PC-3 (cell line): ENCODE measurements at regions not wholly inside any gene's neighbourhood (a gene's known extent, or its start where the extent isn't known, plus 50 kb on each side); places are given as distances from the start of the nearest gene placed in this dataset.
"Not testable (repeated sequence)": the region's sequence is repeated elsewhere in the genome, so short reads cannot be mapped to it uniquely, and the experiment has no call there.

ENCODE experiments used
- ATAC-seq: fragments of 200-7000 bp; cut with Tn5 transposase; 2 replicates; pipeline ENCODE4 v1.9.1; 2020; ENCODE audit warnings: mild to moderate bottlenecking, moderate library complexity
- BruUV-seq: library from RNA; stranded (reverse); fragments of 400-500 nt; replicated peaks from 2 replicates; lab custom pipeline; 2021; lab: Mats Ljungman, UMichigan
- CTCF ChIA-PET: fragments of 300-600 bp; sonication (Branson Sonifier 250); formaldehyde crosslinking; loops from one replicate; lab custom pipeline; 2022; ENCODE audit warnings: antibody characterized with exemption; lab: Charles Lee
- POLR2A ChIA-PET: fragments of 300-600 bp; sonication (Branson Sonifier 250); formaldehyde crosslinking; loops from one replicate; lab custom pipeline; 2022; ENCODE audit warnings: antibody characterized with exemption; ENCODE audit not compliant: unreplicated experiment; lab: Charles Lee
- DNase-seq: peaks from one replicate; pipeline ENCODE4 v3.0.0-alpha.2; 2015
- H2AFZ ChIP-seq: fragments of 300-600 bp; sonication (generic); 2 replicates; pipeline ENCODE4 v1.6.0; 2016; ENCODE audit warnings: antibody characterized with exemption, low read length
- H3F3A ChIP-seq: fragments of 300-600 bp; sonication (generic); one replicate; pipeline ENCODE4 v1.6.0; 2017; ENCODE audit warnings: antibody characterized with exemption, low read length, control low read depth, mild to moderate bottlenecking; ENCODE audit not compliant: unreplicated experiment
- H3K27ac ChIP-seq: fragments of 300-600 bp; sonication (generic); 2 replicates; pipeline ENCODE4 v1.5.1; 2016; ENCODE audit warnings: mild to moderate bottlenecking, low read length
- H3K27me3 ChIP-seq: fragments of 300-600 bp; sonication (generic); 2 replicates; pipeline ENCODE4 v1.6.1; 2016; ENCODE audit warnings: low read length, mixed read lengths
- H3K36me3 ChIP-seq: fragments of 300-600 bp; sonication (generic); 2 replicates; pipeline ENCODE4 v1.6.1; 2016; ENCODE audit warnings: low read depth, mixed run types, low read length, mixed read lengths
- H3K4me1 ChIP-seq: fragments of 300-600 bp; sonication (generic); 2 replicates; pipeline ENCODE4 v1.5.1; 2016; ENCODE audit warnings: low read length; ENCODE audit not compliant: insufficient read depth
- H3K4me2 ChIP-seq: fragments of 300-600 bp; sonication (generic); 2 replicates; pipeline ENCODE4 v1.6.0; 2016; ENCODE audit warnings: low read length
- H3K4me3 ChIP-seq: fragments of 300-600 bp; sonication (generic); 2 replicates; pipeline ENCODE4 v1.5.1; 2016; ENCODE audit warnings: mild to moderate bottlenecking, low read length, mixed read lengths
- H3K79me2 ChIP-seq: fragments of 300-600 bp; sonication (generic); 2 replicates; pipeline ENCODE4 v1.6.1; 2017; ENCODE audit warnings: low read length, mixed read lengths
- H3K9ac ChIP-seq: fragments of 300-600 bp; sonication (generic); 2 replicates; pipeline ENCODE4 v1.6.0; 2016; ENCODE audit warnings: mild to moderate bottlenecking, low read length
- H3K9me2 ChIP-seq: fragments of 300-600 bp; sonication (generic); replicated peaks from 2 replicates; pipeline ENCODE4 v1.6.1; 2016; ENCODE audit warnings: mixed run types, low read length, mixed read lengths
- H3K9me3 ChIP-seq: fragments of 300-600 bp; sonication (generic); 2 replicates; pipeline ENCODE4 v1.6.1; 2016; ENCODE audit warnings: low read length, mixed read lengths
- H4K20me1 ChIP-seq: fragments of 300-600 bp; sonication (generic); 2 replicates; pipeline ENCODE4 v1.6.1; 2016; ENCODE audit warnings: low read length, mixed read lengths
- EZH2 ChIP-seq: fragments of 300-600 bp; sonication (generic); IDR thresholded peaks from one replicate; pipeline ENCODE4 v1.6.1; 2017; ENCODE audit warnings: antibody characterized with exemption, mild to moderate bottlenecking, low read length; ENCODE audit not compliant: unreplicated experiment
- EZH2phosphoT487 ChIP-seq: fragments of 300-600 bp; sonication (generic); IDR thresholded peaks from 2 replicates; pipeline ENCODE4 v1.6.1; 2018; ENCODE audit warnings: mild to moderate bottlenecking, antibody characterized with exemption, low read length, borderline replicate concordance
- intact Hi-C: fragments of 100-400 bp; cut with micrococcal nuclease; formaldehyde crosslinking; loops from 2 replicates; pipeline ENCODE4 v1.9.0; 2023
- TF ChIP-seq, protein P1 (sequence below): fragments of 300-600 bp; sonication (generic); conservative IDR thresholded peaks from 2 replicates; pipeline ENCODE4 v1.5.1; 2017; ENCODE audit warnings: antibody characterized with exemption, low read depth, mild to moderate bottlenecking, low read length

DNA sequence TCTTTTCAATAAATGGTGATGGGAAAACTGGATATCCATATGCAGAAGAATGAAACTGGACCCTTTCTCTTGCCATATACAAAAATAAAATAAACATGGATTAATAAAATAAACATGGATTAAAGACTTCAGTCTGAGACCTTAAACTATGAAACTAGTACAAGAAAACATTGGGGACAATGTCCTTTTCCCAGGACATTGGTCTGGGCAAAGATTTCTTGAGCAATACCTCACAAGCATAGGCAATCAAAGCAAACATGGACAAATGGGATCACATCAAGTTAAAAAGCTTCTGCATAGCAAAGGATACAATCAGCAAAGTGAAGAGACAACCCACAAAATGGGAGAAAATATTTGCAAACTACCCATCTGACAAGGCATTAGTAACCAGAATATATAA, 108.5 kb downstream of the SOX3 start:
- H3K9me2 ChIP-seq, H3K4me3 ChIP-seq, H3K4me1 ChIP-seq, H3K27me3 ChIP-seq, intact Hi-C loops, H3F3A ChIP-seq, H3K9me3 ChIP-seq, H3K79me2 ChIP-seq, ATAC-seq, H2AFZ ChIP-seq, H3K9ac ChIP-seq, DNase-seq, H3K27ac ChIP-seq, H4K20me1 ChIP-seq, H3K4me2 ChIP-seq, CTCF ChIA-PET, H3K36me3 ChIP-seq, BruUV-seq, POLR2A ChIA-PET: not testable (repeated sequence)

DNA sequence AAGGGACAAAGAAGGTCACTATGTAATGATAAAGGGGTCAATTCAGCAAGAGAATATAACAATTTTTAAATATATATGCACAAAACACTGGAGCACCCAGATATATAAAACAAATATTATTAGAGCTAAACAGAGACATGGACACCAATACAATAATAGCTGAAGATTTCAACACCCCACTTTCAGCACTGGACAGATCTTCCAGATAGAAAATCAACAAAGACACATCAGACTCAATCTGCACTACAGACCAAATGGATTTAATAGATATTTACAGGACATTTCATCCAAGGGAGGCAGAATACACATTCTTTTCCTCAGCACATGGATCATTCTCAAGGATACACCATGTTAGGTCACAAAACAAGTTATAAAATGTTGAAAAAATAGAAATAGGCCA, 111.4 kb downstream of the SOX3 start:
- H3K36me3 ChIP-seq, result no peaks in the 10 kb centered on the region
- H3K4me2 ChIP-seq, result no peak overlapping the region
- intact Hi-C loops, result no loop called here
- no TSS peak for BruUV-seq
- no peak overlapping the region for H3K9ac ChIP-seq
- no peaks in the 10 kb centered on the region for H3K79me2 ChIP-seq
- no peak overlapping the region for H3K4me3 ChIP-seq
- H2AFZ ChIP-seq, result no peak overlapping the region
- H3K9me3 ChIP-seq, result no peaks in the 10 kb centered on the region
- H4K20me1 ChIP-seq, result no peaks in the 10 kb centered on the region
- no peaks in the 10 kb centered on the region for H3F3A ChIP-seq
- ATAC-seq, result no peak
- ChIA-PET POLR2A (no interaction called here), CTCF (no interaction called here)
- H3K27ac ChIP-seq, result no peak overlapping the region
- no peak for DNase-seq
- no peaks in the 10 kb centered on the region for H3K9me2 ChIP-seq
- H3K27me3 ChIP-seq, result no peaks in the 10 kb centered on the region
- H3K4me1 ChIP-seq, result no peaks in the 10 kb centered on the region
- TF ChIP-seq EZH2 (no peak), EZH2phosphoT487 (no peak)
- TF ChIP-seq, protein P1, sequence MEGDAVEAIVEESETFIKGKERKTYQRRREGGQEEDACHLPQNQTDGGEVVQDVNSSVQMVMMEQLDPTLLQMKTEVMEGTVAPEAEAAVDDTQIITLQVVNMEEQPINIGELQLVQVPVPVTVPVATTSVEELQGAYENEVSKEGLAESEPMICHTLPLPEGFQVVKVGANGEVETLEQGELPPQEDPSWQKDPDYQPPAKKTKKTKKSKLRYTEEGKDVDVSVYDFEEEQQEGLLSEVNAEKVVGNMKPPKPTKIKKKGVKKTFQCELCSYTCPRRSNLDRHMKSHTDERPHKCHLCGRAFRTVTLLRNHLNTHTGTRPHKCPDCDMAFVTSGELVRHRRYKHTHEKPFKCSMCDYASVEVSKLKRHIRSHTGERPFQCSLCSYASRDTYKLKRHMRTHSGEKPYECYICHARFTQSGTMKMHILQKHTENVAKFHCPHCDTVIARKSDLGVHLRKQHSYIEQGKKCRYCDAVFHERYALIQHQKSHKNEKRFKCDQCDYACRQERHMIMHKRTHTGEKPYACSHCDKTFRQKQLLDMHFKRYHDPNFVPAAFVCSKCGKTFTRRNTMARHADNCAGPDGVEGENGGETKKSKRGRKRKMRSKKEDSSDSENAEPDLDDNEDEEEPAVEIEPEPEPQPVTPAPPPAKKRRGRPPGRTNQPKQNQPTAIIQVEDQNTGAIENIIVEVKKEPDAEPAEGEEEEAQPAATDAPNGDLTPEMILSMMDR, result no peak

DNA sequence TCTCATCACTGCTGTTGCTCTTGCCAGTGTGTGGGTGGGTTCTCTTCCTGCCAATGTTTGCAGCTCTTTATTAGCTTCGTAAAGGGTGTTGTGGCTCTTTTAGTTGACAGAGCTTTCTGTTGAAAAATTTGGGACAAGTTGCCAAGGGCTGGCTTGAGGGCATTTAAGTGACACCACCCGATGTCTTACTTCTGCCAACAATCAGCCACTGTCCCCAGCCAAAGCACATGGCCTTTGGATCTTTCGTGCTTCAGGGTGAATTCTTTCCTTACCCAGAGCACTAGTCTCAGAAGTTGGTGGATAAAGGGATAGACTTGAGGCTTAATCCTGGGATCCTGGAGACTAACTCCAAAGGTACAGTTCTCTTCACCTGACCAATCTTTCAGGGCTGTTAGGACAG, 113.6 kb downstream of the SOX3 start:
- BruUV-seq, result no TSS peak
- Histone ChIP-seq H3K27me3 (no peaks in the 10 kb centered on the region), H3K4me1 (no peaks in the 10 kb centered on the region), H4K20me1 (no peaks in the 10 kb centered on the region), H3F3A (no peaks in the 10 kb centered on the region), H3K79me2 (no peaks in the 10 kb centered on the region), H3K27ac (no peak overlapping the region), H3K9ac (no peak overlapping the region), H3K36me3 (no peaks in the 10 kb centered on the region), H3K9me2 (no peaks in the 10 kb centered on the region), H2AFZ (no peak overlapping the region), H3K9me3 (no peaks in the 10 kb centered on the region), H3K4me3 (no peak overlapping the region), H3K4me2 (no peak overlapping the region)
- ATAC-seq (no peak), DNase-seq (no peak)
- intact Hi-C loops, result no loop called here
- no peak for TF ChIP-seq EZH2phosphoT487
- POLR2A ChIA-PET, result no interaction called here
- CTCF ChIA-PET, result no interaction called here

DNA sequence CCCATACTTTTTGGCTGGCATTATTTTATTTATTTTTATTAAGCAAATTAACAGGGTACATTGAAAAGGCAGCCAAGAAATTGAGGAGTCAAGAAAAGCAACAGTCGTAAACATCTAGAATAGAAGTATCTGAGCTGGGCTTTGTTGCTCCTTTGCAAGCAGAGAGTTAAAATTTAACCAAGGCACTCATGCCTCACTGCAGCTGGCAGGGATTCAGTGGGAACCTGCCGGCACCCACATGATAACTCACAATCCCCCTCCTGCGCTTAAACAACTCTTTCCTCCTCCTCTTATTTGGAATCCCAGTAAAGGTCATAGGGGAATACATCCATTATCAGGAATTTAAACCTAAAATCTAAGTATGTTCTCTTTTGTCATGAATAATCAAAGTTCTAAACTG, 115.5 kb downstream of the SOX3 start:
- H3K9me2 ChIP-seq, result no peaks in the 10 kb centered on the region
- no peak for ATAC-seq
- H3K36me3 ChIP-seq, result no peaks in the 10 kb centered on the region
- DNase-seq, result no peak
- no peak overlapping the region for H3K27ac ChIP-seq
- ChIA-PET POLR2A (no interaction called here), CTCF (no interaction called here)
- no peak overlapping the region for H3K4me2 ChIP-seq
- no peaks in the 10 kb centered on the region for H3K9me3 ChIP-seq
- no peak overlapping the region for H3K9ac ChIP-seq
- H3F3A ChIP-seq, result no peaks in the 10 kb centered on the region
- H4K20me1 ChIP-seq, result no peaks in the 10 kb centered on the region
- no peak overlapping the region for H3K4me3 ChIP-seq
- intact Hi-C loops, result no loop called here
- BruUV-seq, result no TSS peak
- no peak overlapping the region for H2AFZ ChIP-seq
- H3K79me2 ChIP-seq, result no peaks in the 10 kb centered on the region
- TF ChIP-seq, protein P1, result no peak
- TF ChIP-seq EZH2phosphoT487 (no peak), EZH2 (no peak)
- no peaks in the 10 kb centered on the region for H3K27me3 ChIP-seq
- H3K4me1 ChIP-seq, result no peaks in the 10 kb centered on the region
